HEK293 (cell line): ENCODE measurements at regions not wholly inside any gene's neighbourhood (a gene's known extent, or its start where the extent isn't known, plus 50 kb on each side); places are given as distances from the start of the nearest gene placed in this dataset.

Experiments
- CTCF ChIA-PET: fragments of 350-600 bp; formaldehyde crosslinking; extraction: SDS; loops from one replicate; lab custom pipeline; 2021; ENCODE audit warnings: antibody characterized with exemption; lab: Yijun Ruan, JAX
- POLR2A ChIA-PET: fragments of 300-600 bp; formaldehyde crosslinking; extraction: SDS; loops from one replicate; lab custom pipeline; 2020; ENCODE audit warnings: antibody characterized with exemption, inconsistent platforms; lab: Yijun Ruan, JAX
- H3K27ac ChIP-seq: fragments of 200-500 bp; sonication (Bioruptor generic); 2 replicates; pipeline ENCODE4 v1.5.1; 2014; ENCODE audit warnings: low read depth, low read length, control low read depth, inconsistent platforms; ENCODE audit errors: extremely low read depth
- H3K36me3 ChIP-seq, 2 experiments: fragments of 200-500 bp in 1 of 2; sonication (Bioruptor generic) in 1 of 2; 1 replicate in 1 of 2; 2 replicates in 1 of 2; pipeline ENCODE4 v1.5.1; 2014 to 2017; ENCODE audit warnings: inconsistent platforms in 2 of 2, low read length in 2 of 2; ENCODE audit not compliant: control insufficient read depth in 2 of 2, insufficient read depth in 1 of 2
- H3K4me1 ChIP-seq: fragments of 200-500 bp; sonication (Bioruptor generic); 2 replicates; pipeline ENCODE4 v1.5.1; 2014; ENCODE audit warnings: mild to moderate bottlenecking, low read length, inconsistent platforms; ENCODE audit not compliant: control insufficient read depth, insufficient read depth
- H3K4me3 ChIP-seq: 2 replicates; pipeline ENCODE4 v1.5.1; 2011; ENCODE audit warnings: low read depth, mild to moderate bottlenecking, control low read depth, low read length, moderate library complexity
- H3K9me3 ChIP-seq: fragments of 200-500 bp; sonication (Bioruptor generic); 2 replicates; pipeline ENCODE4 v1.5.1; 2014; ENCODE audit warnings: low read depth, low read length, inconsistent platforms; ENCODE audit not compliant: control insufficient read depth, insufficient read depth
- GFI1B ChIP-seq: fragments of 450-650 bp; formaldehyde crosslinking; IDR thresholded peaks from 2 replicates; pipeline ENCODE4 v1.5.1; 2016; ENCODE audit warnings: missing biosample characterization, missing genetic modification characterization
- HOXA7 ChIP-seq: sonication (generic); formaldehyde crosslinking; IDR thresholded peaks from 2 replicates; pipeline ENCODE4 v1.8.1; 2022; ENCODE audit warnings: missing genetic modification reagents, borderline replicate concordance
- IKZF3 ChIP-seq: fragments of 450-650 bp; IDR thresholded peaks from 2 replicates; pipeline ENCODE4 v1.5.0; 2018; ENCODE audit warnings: missing biosample characterization, mild to moderate bottlenecking, missing genetic modification characterization, moderate library complexity
- RBAK ChIP-seq: fragments of 450-650 bp; formaldehyde crosslinking; IDR thresholded peaks from 2 replicates; pipeline ENCODE4 v1.5.1; 2016; ENCODE audit warnings: missing biosample characterization, missing genetic modification characterization
- ZBTB11 ChIP-seq: fragments of 450-650 bp; formaldehyde crosslinking; conservative IDR thresholded peaks from 2 replicates; pipeline ENCODE4 v1.5.1; 2016; ENCODE audit warnings: low read depth, missing biosample characterization, missing genetic modification characterization
- ZBTB7A ChIP-seq: fragments of 450-650 bp; formaldehyde crosslinking; IDR thresholded peaks from 2 replicates; pipeline ENCODE4 v1.5.1; 2016; ENCODE audit warnings: low read depth, missing biosample characterization, missing genetic modification characterization
- ZNF121 ChIP-seq: fragments of 450-650 bp; formaldehyde crosslinking; IDR thresholded peaks from 2 replicates; pipeline ENCODE4 v1.5.1; 2016; ENCODE audit warnings: missing biosample characterization, missing genetic modification characterization
- ZNF138 ChIP-seq: fragments of 450-650 bp; formaldehyde crosslinking; IDR thresholded peaks from 2 replicates; pipeline ENCODE4 v1.5.1; 2016; ENCODE audit warnings: missing biosample characterization, missing genetic modification characterization, borderline replicate concordance
- ZNF174 ChIP-seq: fragments of 450-650 bp; formaldehyde crosslinking; IDR thresholded peaks from 2 replicates; pipeline ENCODE4 v1.5.0; 2017; ENCODE audit warnings: missing biosample characterization, mild to moderate bottlenecking, missing genetic modification characterization
- ZNF394 ChIP-seq: fragments of 450-650 bp; formaldehyde crosslinking; IDR thresholded peaks from 2 replicates; pipeline ENCODE4 v1.5.1; 2016; ENCODE audit warnings: missing biosample characterization, missing genetic modification characterization, mild to moderate bottlenecking, moderate library complexity, borderline replicate concordance
- ZNF555 ChIP-seq: fragments of 450-650 bp; formaldehyde crosslinking; conservative IDR thresholded peaks from 2 replicates; pipeline ENCODE4 v1.5.1; 2017; ENCODE audit warnings: missing biosample characterization, mild to moderate bottlenecking, missing genetic modification characterization, inconsistent platforms
- ZNF670 ChIP-seq: fragments of 450-650 bp; formaldehyde crosslinking; IDR thresholded peaks from 2 replicates; pipeline ENCODE4 v1.5.1; 2016; ENCODE audit warnings: missing biosample characterization, missing genetic modification characterization, low read depth
- ZNF692 ChIP-seq: fragments of 450-650 bp; formaldehyde crosslinking; IDR thresholded peaks from 2 replicates; pipeline ENCODE4 v1.5.1; 2016; ENCODE audit warnings: missing biosample characterization, missing genetic modification characterization
- ZNF791 ChIP-seq: fragments of 450-650 bp; formaldehyde crosslinking; IDR thresholded peaks from 2 replicates; pipeline ENCODE4 v1.5.1; 2016; ENCODE audit warnings: missing biosample characterization, missing genetic modification characterization
- ZSCAN23 ChIP-seq: fragments of 450-650 bp; formaldehyde crosslinking; IDR thresholded peaks from 2 replicates; pipeline ENCODE4 v1.5.1; 2016; ENCODE audit warnings: missing biosample characterization, missing genetic modification characterization
- TF ChIP-seq, protein P1 (sequence below): fragments of 450-650 bp; formaldehyde crosslinking; IDR thresholded peaks from 2 replicates; pipeline ENCODE4 v1.5.1; 2016; ENCODE audit warnings: missing biosample characterization, missing genetic modification characterization
- TF ChIP-seq, protein P2 (sequence below): fragments of 450-650 bp; formaldehyde crosslinking; IDR thresholded peaks from 2 replicates; pipeline ENCODE4 v1.5.1; 2017; ENCODE audit warnings: missing biosample characterization, missing genetic modification characterization
- TF ChIP-seq, protein P3 (sequence below): fragments of 450-650 bp; formaldehyde crosslinking; IDR thresholded peaks from 2 replicates; pipeline ENCODE4 v1.5.1; 2017; ENCODE audit warnings: missing biosample characterization, missing genetic modification characterization
- TF ChIP-seq, protein P4 (sequence below): fragments of 450-650 bp; formaldehyde crosslinking; IDR thresholded peaks from 2 replicates; pipeline ENCODE4 v1.5.1; 2016; ENCODE audit warnings: missing biosample characterization, missing genetic modification characterization
- TF ChIP-seq, protein P5 (sequence below): fragments of 450-650 bp; formaldehyde crosslinking; IDR thresholded peaks from 2 replicates; pipeline ENCODE4 v1.5.1; 2016; ENCODE audit warnings: missing biosample characterization, missing genetic modification characterization

DNA sequence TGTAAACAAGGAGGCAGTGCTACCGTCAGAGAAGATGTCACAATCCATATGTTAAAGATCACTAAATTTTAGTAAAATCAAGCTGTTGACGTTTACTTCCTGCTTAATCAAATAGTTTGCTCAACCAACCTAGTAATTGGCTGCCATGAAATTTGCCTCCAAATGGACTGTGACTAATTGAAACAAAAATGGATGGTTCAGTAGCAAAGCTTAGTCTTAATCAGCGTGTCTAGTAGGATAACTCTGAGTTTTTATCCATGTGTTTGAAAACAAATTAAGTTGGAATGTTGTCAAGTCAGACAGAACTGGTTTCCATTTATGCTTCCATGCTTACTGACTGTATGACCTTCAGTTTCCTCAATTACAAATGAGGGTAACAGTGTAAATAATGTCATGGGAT lies 1456.7 kb upstream of the CELF2 start (continued):
- TF ChIP-seq, protein P1, sequence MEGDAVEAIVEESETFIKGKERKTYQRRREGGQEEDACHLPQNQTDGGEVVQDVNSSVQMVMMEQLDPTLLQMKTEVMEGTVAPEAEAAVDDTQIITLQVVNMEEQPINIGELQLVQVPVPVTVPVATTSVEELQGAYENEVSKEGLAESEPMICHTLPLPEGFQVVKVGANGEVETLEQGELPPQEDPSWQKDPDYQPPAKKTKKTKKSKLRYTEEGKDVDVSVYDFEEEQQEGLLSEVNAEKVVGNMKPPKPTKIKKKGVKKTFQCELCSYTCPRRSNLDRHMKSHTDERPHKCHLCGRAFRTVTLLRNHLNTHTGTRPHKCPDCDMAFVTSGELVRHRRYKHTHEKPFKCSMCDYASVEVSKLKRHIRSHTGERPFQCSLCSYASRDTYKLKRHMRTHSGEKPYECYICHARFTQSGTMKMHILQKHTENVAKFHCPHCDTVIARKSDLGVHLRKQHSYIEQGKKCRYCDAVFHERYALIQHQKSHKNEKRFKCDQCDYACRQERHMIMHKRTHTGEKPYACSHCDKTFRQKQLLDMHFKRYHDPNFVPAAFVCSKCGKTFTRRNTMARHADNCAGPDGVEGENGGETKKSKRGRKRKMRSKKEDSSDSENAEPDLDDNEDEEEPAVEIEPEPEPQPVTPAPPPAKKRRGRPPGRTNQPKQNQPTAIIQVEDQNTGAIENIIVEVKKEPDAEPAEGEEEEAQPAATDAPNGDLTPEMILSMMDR (tag by site-specific recombination), result no peak
- TF ChIP-seq HOXA7 (CRISPR knock-in tag), result no peak

DNA sequence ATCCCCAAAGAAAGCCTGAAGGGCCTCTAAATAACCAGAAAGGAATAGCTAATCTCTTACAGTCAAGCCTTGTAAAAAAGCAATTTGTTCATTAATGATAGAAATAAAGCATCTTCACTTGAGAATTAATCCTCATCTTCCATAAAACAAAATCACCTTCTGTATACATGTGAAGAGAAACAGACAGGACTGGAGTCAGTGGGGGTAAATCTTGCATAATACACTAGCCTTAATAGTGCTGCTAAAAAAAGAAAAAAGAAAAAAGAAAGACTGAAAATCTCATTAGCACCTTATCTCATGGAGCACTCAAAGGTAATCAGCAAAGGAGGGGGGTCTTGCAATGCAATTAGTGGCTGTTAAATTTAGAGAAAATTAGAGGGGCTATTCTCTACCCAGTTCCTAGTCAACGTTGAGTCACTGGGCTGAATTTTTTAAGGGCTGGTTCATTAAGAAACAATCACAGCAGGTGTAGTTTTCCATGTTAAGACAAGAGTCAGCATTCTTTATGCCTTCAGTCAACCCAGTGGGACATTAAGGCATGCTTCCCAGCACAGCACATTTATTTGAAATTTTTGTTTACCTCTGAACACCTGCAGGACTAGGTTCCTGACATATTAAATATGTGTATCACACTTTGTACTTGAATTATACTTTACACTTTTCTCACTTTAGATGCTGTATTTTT lies 1455.7 kb upstream of the CELF2 start:
- no peak overlapping the region for H3K4me3 ChIP-seq
- POLR2A ChIA-PET, result no interaction called here
- no peaks in the 10 kb centered on the region for H3K36me3 ChIP-seq
- CTCF ChIA-PET, result no interaction called here
- no peaks in the 10 kb centered on the region for H3K4me1 ChIP-seq
- no peaks in the 10 kb centered on the region for H3K9me3 ChIP-seq
- H3K27ac ChIP-seq, result no peak overlapping the region
- TF ChIP-seq ZNF692 (tag by site-specific recombination), result no peak
- TF ChIP-seq, protein P2, sequence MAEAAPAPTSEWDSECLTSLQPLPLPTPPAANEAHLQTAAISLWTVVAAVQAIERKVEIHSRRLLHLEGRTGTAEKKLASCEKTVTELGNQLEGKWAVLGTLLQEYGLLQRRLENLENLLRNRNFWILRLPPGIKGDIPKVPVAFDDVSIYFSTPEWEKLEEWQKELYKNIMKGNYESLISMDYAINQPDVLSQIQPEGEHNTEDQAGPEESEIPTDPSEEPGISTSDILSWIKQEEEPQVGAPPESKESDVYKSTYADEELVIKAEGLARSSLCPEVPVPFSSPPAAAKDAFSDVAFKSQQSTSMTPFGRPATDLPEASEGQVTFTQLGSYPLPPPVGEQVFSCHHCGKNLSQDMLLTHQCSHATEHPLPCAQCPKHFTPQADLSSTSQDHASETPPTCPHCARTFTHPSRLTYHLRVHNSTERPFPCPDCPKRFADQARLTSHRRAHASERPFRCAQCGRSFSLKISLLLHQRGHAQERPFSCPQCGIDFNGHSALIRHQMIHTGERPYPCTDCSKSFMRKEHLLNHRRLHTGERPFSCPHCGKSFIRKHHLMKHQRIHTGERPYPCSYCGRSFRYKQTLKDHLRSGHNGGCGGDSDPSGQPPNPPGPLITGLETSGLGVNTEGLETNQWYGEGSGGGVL (tag by site-specific recombination), result no peak
- TF ChIP-seq GFI1B, result no peak
- no peak for TF ChIP-seq ZNF121 (tag by site-specific recombination)
- TF ChIP-seq, protein P3, sequence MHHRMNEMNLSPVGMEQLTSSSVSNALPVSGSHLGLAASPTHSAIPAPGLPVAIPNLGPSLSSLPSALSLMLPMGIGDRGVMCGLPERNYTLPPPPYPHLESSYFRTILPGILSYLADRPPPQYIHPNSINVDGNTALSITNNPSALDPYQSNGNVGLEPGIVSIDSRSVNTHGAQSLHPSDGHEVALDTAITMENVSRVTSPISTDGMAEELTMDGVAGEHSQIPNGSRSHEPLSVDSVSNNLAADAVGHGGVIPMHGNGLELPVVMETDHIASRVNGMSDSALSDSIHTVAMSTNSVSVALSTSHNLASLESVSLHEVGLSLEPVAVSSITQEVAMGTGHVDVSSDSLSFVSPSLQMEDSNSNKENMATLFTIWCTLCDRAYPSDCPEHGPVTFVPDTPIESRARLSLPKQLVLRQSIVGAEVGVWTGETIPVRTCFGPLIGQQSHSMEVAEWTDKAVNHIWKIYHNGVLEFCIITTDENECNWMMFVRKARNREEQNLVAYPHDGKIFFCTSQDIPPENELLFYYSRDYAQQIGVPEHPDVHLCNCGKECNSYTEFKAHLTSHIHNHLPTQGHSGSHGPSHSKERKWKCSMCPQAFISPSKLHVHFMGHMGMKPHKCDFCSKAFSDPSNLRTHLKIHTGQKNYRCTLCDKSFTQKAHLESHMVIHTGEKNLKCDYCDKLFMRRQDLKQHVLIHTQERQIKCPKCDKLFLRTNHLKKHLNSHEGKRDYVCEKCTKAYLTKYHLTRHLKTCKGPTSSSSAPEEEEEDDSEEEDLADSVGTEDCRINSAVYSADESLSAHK (tag by site-specific recombination), result no peak
- TF ChIP-seq ZSCAN23 (tag by site-specific recombination), result no peak
- TF ChIP-seq ZNF394 (tag by site-specific recombination), result no peak
- no peak for TF ChIP-seq ZNF555 (tag by site-specific recombination)
- TF ChIP-seq, protein P4, sequence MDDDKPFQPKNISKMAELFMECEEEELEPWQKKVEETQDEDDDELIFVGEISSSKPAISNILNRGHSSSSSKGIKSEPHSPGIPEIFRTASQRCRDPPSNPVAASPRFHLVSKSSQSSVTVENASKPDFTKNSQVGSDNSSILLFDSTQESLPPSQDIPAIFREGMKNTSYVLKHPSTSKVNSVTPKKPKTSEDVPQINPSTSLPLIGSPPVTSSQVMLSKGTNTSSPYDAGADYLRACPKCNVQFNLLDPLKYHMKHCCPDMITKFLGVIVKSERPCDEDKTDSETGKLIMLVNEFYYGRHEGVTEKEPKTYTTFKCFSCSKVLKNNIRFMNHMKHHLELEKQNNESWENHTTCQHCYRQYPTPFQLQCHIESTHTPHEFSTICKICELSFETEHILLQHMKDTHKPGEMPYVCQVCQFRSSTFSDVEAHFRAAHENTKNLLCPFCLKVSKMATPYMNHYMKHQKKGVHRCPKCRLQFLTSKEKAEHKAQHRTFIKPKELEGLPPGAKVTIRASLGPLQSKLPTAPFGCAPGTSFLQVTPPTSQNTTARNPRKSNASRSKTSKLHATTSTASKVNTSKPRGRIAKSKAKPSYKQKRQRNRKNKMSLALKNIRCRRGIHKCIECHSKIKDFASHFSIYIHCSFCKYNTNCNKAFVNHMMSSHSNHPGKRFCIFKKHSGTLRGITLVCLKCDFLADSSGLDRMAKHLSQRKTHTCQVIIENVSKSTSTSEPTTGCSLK (tag by site-specific recombination), result no peak
- TF ChIP-seq IKZF3, result no peak
- no peak for TF ChIP-seq ZBTB7A (tag by site-specific recombination)
- no peak for TF ChIP-seq ZNF670 (tag by site-specific recombination)
- TF ChIP-seq RBAK, result no peak
- no peak for TF ChIP-seq ZNF174 (tag by site-specific recombination)
- TF ChIP-seq ZNF791 (tag by site-specific recombination), result no peak
- TF ChIP-seq, protein P5, sequence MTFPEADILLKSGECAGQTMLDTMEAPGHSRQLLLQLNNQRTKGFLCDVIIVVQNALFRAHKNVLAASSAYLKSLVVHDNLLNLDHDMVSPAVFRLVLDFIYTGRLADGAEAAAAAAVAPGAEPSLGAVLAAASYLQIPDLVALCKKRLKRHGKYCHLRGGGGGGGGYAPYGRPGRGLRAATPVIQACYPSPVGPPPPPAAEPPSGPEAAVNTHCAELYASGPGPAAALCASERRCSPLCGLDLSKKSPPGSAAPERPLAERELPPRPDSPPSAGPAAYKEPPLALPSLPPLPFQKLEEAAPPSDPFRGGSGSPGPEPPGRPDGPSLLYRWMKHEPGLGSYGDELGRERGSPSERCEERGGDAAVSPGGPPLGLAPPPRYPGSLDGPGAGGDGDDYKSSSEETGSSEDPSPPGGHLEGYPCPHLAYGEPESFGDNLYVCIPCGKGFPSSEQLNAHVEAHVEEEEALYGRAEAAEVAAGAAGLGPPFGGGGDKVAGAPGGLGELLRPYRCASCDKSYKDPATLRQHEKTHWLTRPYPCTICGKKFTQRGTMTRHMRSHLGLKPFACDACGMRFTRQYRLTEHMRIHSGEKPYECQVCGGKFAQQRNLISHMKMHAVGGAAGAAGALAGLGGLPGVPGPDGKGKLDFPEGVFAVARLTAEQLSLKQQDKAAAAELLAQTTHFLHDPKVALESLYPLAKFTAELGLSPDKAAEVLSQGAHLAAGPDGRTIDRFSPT, result no peak
- TF ChIP-seq ZNF138, result no peak
- TF ChIP-seq ZBTB11 (tag by site-specific recombination), result no peak
